GM23338 (cell line): ENCODE measurements at regions not wholly inside any gene's neighbourhood (a gene's known extent, or its start where the extent isn't known, plus 50 kb on each side); places are given as distances from the start of the nearest gene placed in this dataset.

ENCODE experiments used
- ATAC-seq: fragments of 200-7000 bp; cut with Tn5 transposase; 3 replicates; pipeline ENCODE4 v1.9.1; 2020
- DNase-seq: peaks from one replicate; pipeline ENCODE4 v3.0.0-alpha.2; 2015; ENCODE audit warnings: low spot score
- H2AFZ ChIP-seq: fragments of 200-600 bp; sonication (generic); 2 replicates; pipeline ENCODE4 v1.8.0; 2016; ENCODE audit warnings: antibody characterized with exemption, mild to moderate bottlenecking, moderate library complexity
- H3F3A ChIP-seq: fragments of 200-600 bp; sonication (generic); replicated peaks from 2 replicates; pipeline ENCODE4 v1.8.0; 2017; ENCODE audit warnings: antibody characterized with exemption, mixed run types, low read depth
- H3K27ac ChIP-seq: fragments of 200-600 bp; sonication (generic); 2 replicates; pipeline ENCODE4 v1.6.1; 2016; ENCODE audit warnings: low read depth
- H3K27me3 ChIP-seq: fragments of 200-600 bp; sonication (generic); 2 replicates; pipeline ENCODE4 v1.8.0; 2016; ENCODE audit warnings: mild to moderate bottlenecking, mixed run types, moderate library complexity; ENCODE audit not compliant: insufficient read depth
- H3K36me3 ChIP-seq: fragments of 200-600 bp; sonication (generic); 2 replicates; pipeline ENCODE4 v1.8.0; 2016; ENCODE audit warnings: mild to moderate bottlenecking; ENCODE audit not compliant: insufficient read depth
- H3K4me1 ChIP-seq: fragments of 200-600 bp; sonication (generic); 2 replicates; pipeline ENCODE4 v1.8.0; 2016; ENCODE audit warnings: mild to moderate bottlenecking, moderate library complexity; ENCODE audit not compliant: insufficient read depth
- H3K4me2 ChIP-seq: fragments of 200-600 bp; sonication (generic); 2 replicates; pipeline ENCODE4 v1.7.1; 2017; ENCODE audit warnings: mixed run types
- H3K4me3 ChIP-seq: fragments of 200-600 bp; sonication (generic); 2 replicates; pipeline ENCODE4 v1.6.1; 2016; ENCODE audit warnings: mixed run types
- H3K79me2 ChIP-seq: fragments of 200-600 bp; sonication (generic); replicated peaks from 2 replicates; pipeline ENCODE4 v1.8.0; 2017; ENCODE audit warnings: mild to moderate bottlenecking; ENCODE audit not compliant: insufficient read depth
- H3K9me2 ChIP-seq: fragments of 200-600 bp; sonication (generic); 2 replicates; pipeline ENCODE4 v1.8.0; 2017; ENCODE audit not compliant: insufficient read depth
- H4K20me1 ChIP-seq: fragments of 200-600 bp; sonication (generic); replicated peaks from 2 replicates; pipeline ENCODE4 v1.8.0; 2017; ENCODE audit warnings: mild to moderate bottlenecking; ENCODE audit not compliant: insufficient read depth
- H3K27ac Mint-ChIP-seq: 2 replicates; pipeline ENCODE4 v1.8.0; 2020; ENCODE audit warnings: inconsistent platforms, mild to moderate bottlenecking, moderate library complexity, mixed read lengths
- H3K27me3 Mint-ChIP-seq: 3 replicates; pipeline ENCODE4 v1.8.0; 2022; ENCODE audit warnings: low read depth, mild to moderate bottlenecking, moderate library complexity, mixed read lengths, inconsistent platforms; ENCODE audit not compliant: insufficient read depth, poor library complexity
- H3K36me3 Mint-ChIP-seq: 3 replicates; pipeline ENCODE4 v1.8.0; 2021; ENCODE audit warnings: low read depth, mild to moderate bottlenecking, inconsistent platforms, moderate library complexity, mixed read lengths
- H3K4me1 Mint-ChIP-seq: 3 replicates; pipeline ENCODE4 v1.8.0; 2020; ENCODE audit warnings: mild to moderate bottlenecking, inconsistent platforms, mixed read lengths
- H3K4me3 Mint-ChIP-seq: 3 replicates; pipeline ENCODE4 v1.8.0; 2021; ENCODE audit warnings: moderate library complexity, mild to moderate bottlenecking, inconsistent platforms, mixed read lengths
- H3K9me3 Mint-ChIP-seq: 3 replicates; pipeline ENCODE4 v1.8.0; 2020; ENCODE audit warnings: moderate library complexity, mild to moderate bottlenecking, inconsistent platforms, mixed read lengths
- CREB1 ChIP-seq: fragments of 250-450 bp; sonication (Bioruptor Pico); IDR thresholded peaks from 2 replicates; pipeline ENCODE4 v1.5.0; 2020; ENCODE audit warnings: low read depth, mild to moderate bottlenecking, moderate library complexity
- EZH2phosphoT487 ChIP-seq: fragments of 200-600 bp; sonication (generic); IDR thresholded peaks from one replicate; pipeline ENCODE4 v1.8.1; 2018; ENCODE audit warnings: antibody characterized with exemption; ENCODE audit not compliant: unreplicated experiment
- REST ChIP-seq: IDR thresholded peaks from one replicate; pipeline ENCODE4 v1.6.1; 2018; ENCODE audit warnings: antibody characterized with exemption; ENCODE audit not compliant: unreplicated experiment
- STAT1 ChIP-seq: IDR thresholded peaks from one replicate; pipeline ENCODE4 v1.6.1; 2016; ENCODE audit warnings: antibody characterized with exemption; ENCODE audit not compliant: unreplicated experiment
- ZNF114 ChIP-seq: fragments of 250-450 bp; sonication (Bioruptor Pico); IDR thresholded peaks from 2 replicates; pipeline ENCODE4 v1.5.0; 2020; ENCODE audit warnings: mild to moderate bottlenecking, moderate library complexity
- ZNF331 ChIP-seq: fragments of 250-450 bp; sonication (Bioruptor Pico); IDR thresholded peaks from 2 replicates; pipeline ENCODE4 v1.5.0; 2020; ENCODE audit warnings: low read depth, mild to moderate bottlenecking, moderate library complexity
- ZNF462 ChIP-seq: fragments of 250-450 bp; sonication (Bioruptor Pico); IDR thresholded peaks from 2 replicates; pipeline ENCODE4 v1.5.0; 2020; ENCODE audit warnings: mild to moderate bottlenecking, moderate library complexity

- no peak for TF ChIP-seq ZNF462
- no peak for TF ChIP-seq ZNF331 (CRISPR knock-in tag)
- no peak for TF ChIP-seq EZH2phosphoT487
- no peak for TF ChIP-seq CREB1
- TF ChIP-seq STAT1 = no peak
- no peak for TF ChIP-seq ZNF114 (CRISPR knock-in tag)
These were observed 71.9 kb upstream of the NPY start (continued) for GRCh38 chr7:24212073-24212472.

GRCh38 chr7:24213311-24213710 is 70.7 kb upstream of the NPY start:
- H3F3A ChIP-seq = no peaks in the 10 kb centered on the region
- no peaks in the 10 kb centered on the region for H3K79me2 ChIP-seq
- Mint-ChIP-seq H3K27ac (no peak overlapping the region), H3K36me3 (no peaks in the 10 kb centered on the region), H3K4me3 (no peak overlapping the region), H3K27me3 (no peaks in the 10 kb centered on the region), H3K4me1 (peaks cover 11% of the 10 kb centered on the region), H3K9me3 (no peaks in the 10 kb centered on the region)
- ATAC-seq (no peak), DNase-seq (no peak)
- H3K4me3 ChIP-seq = no peak overlapping the region
- H2AFZ ChIP-seq = peak overlapping the region; percentile 28; the same call in 1 of the 2 replicates
- H3K27me3 ChIP-seq = no peaks in the 10 kb centered on the region
- no peaks in the 10 kb centered on the region for H4K20me1 ChIP-seq
- no peak overlapping the region for H3K27ac ChIP-seq
- peaks cover 7% of the 10 kb centered on the region; the same call in 1 of the 2 replicates for H3K4me1 ChIP-seq
- H3K36me3 ChIP-seq = no peaks in the 10 kb centered on the region
- H3K9me2 ChIP-seq = peaks cover 10% of the 10 kb centered on the region; the same call in 1 of the 2 replicates
- no peak overlapping the region for H3K4me2 ChIP-seq
- no peak for TF ChIP-seq STAT1
- TF ChIP-seq REST = no peak
- no peak for TF ChIP-seq ZNF462
